Umbilical cord (tissue), 1 donor: ENCODE measurements at regions not wholly inside any gene's neighbourhood (a gene's known extent, or its start where the extent isn't known, plus 50 kb on each side); places are given as distances from the start of the nearest gene placed in this dataset.
A peak's percentile ranks its signal among the peaks of the same experiment; 100 is the strongest.

Experiments used
- DNase-seq: peaks from one replicate; pipeline ENCODE4 v3.0.0-alpha.2; 2015; ENCODE audit warnings: low spot score

- DNase-seq: no peak
These were observed 59.2 kb upstream of the RTL6 start for GRCh38 chr22:44557064-44557748.

- no peak for DNase-seq
These were observed 57.6 kb upstream of the RTL6 start for GRCh38 chr22:44555597-44555996.

DNA sequence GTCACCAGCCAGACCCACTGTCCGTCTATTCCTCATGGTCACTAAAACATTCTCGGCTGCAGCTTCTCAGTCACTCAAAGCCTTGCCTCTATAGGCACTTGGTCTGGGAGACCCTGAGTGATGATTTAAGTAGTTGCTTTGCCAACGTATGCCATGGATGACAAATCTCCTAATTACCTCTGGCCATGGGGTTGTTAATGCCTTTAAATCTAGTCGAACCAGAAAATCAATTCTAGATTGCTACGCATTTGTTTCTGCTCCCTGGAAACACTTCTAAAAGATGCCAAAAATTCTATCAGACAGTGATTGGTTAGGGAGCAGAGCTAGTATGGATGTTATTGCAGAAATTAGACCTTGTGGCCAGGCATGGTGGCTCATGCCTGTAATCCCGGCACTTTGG, 57.0 kb upstream of the RTL6 start:
- no peak for DNase-seq

GRCh38 chr22:44554411-44554810, 56.4 kb upstream of the RTL6 start:
- DNase-seq: no peak

DNA sequence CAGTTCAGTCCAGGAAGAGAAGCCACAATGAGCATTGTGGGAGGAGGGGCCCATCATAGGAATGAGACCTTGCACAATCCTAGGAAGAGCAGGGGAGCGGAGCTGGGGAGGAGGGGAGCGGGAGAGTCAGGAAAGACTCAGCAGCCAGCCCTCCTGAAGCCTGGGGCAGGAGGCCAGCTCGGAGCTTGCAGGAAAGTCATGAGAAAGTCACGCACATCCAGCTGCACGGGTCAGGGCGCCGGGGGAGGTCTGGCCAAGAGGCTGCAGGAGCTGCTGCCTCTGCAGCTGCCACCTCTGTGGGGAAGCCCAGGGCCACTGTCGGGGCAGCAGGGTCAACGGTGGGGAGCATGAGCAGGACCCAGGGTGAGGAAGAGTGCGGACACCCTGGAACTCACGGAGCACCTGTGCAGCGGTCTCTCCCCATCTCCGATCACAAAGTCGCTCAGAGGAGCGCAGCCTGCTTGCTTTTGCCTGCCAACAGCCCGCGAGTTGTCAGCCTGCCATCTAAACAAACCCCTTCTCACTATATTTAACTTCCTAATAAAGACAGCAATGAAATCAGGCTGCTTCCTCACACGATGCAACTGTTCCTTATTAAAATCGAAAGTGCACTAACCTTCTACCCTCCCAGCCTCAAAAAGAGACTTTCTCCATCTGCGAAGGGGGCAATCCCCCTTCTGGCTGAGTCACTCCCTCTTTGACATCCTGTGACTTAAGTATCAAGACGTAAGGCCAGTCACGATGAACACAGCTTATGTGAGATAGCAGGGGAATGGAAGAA, 52.9 kb upstream of the RTL6 start:
- peak; percentile 71 for DNase-seq

DNA sequence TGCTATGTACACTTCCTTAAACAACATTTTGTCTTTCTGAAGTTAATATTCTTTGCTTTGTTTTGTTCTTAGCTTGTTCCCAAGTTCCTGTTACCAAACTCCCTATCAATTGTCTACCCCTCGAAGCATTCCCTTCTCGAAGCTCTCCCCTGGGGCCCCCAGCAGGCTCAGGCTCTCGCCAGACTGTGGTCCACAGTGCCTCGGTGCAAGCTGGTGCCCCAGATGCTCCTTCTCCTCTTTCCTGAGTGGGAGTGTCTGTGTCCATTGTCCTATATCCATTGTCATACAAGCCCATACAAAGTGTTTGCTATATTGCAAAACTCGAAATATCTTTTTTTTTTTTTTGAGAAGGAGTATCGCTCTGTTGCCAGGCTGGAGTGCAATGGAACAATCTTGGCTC, 51.7 kb upstream of the RTL6 start:
- DNase-seq: no peak

GRCh38 chr22:44548981-44549380, 50.9 kb upstream of the RTL6 start:
- no peak for DNase-seq
